Stimulated activated CD4-positive, alpha-beta T cell treated with anti-CD3 and anti-CD28 coated beads, TNF-alpha, amount 100 ng/mL, for 1 hour (primary cell): ENCODE measurements at regions not wholly inside any gene's neighbourhood (a gene's known extent, or its start where the extent isn't known, plus 50 kb on each side); places are given as distances from the start of the nearest gene placed in this dataset.

Experiments
- DNase-seq, 3 donors: peaks; one replicate each; pipeline ENCODE4 v3.0.0-alpha.2; 2020; ENCODE audit warnings: low read depth in 3 of 3, low spot score in 1 of 3

- no peak for DNase-seq
These were observed 510.6 kb upstream of the RAG2 start for GRCh38 chr11:37108436-37109285.

- DNase-seq: no peak
These were observed 509.8 kb upstream of the RAG2 start for GRCh38 chr11:37107831-37108230.

- DNase-seq: no peak
These were observed 509.4 kb upstream of the RAG2 start for GRCh38 chr11:37107415-37107814.

GRCh38 chr11:37105427-37105826, 507.4 kb upstream of the RAG2 start:
- DNase-seq: no peak

- no peak for DNase-seq
These were observed 506.3 kb upstream of the RAG2 start for GRCh38 chr11:37104380-37104779.

- no peak for DNase-seq
These were observed 502.0 kb upstream of the RAG2 start for GRCh38 chr11:37100008-37100407.

GRCh38 chr11:37092487-37092886, 494.5 kb upstream of the RAG2 start:
- no peak for DNase-seq

- DNase-seq: no peak
These were observed 491.4 kb upstream of the RAG2 start for GRCh38 chr11:37089439-37089838.

- DNase-seq: no peak
These were observed 490.5 kb upstream of the RAG2 start for GRCh38 chr11:37088573-37088910.

- DNase-seq: no peak
These were observed 489.9 kb upstream of the RAG2 start for GRCh38 chr11:37087650-37088572.

GRCh38 chr11:37078521-37078920, 480.5 kb upstream of the RAG2 start:
- no peak for DNase-seq

GRCh38 chr11:37076866-37077265, 478.8 kb upstream of the RAG2 start:
- no peak for DNase-seq

GRCh38 chr11:37072538-37073055, 474.6 kb upstream of the RAG2 start:
- no peak for DNase-seq

- no peak for DNase-seq
These were observed 452.3 kb upstream of the RAG2 start for GRCh38 chr11:37050311-37050710.

GRCh38 chr11:37040921-37041320, 442.9 kb upstream of the RAG2 start:
- no peak for DNase-seq

GRCh38 chr11:37038911-37039310, 440.9 kb upstream of the RAG2 start:
- no peak for DNase-seq

GRCh38 chr11:37026741-37027140, 428.7 kb upstream of the RAG2 start:
- DNase-seq: no peak

GRCh38 chr11:37026326-37026725, 428.3 kb upstream of the RAG2 start:
- DNase-seq: no peak

GRCh38 chr11:37006563-37006962, 408.5 kb upstream of the RAG2 start:
- no peak for DNase-seq

GRCh38 chr11:37002831-37003230, 404.8 kb upstream of the RAG2 start:
- no peak for DNase-seq

- DNase-seq: no peak
These were observed 399.6 kb upstream of the RAG2 start for GRCh38 chr11:36997656-36998055.

- DNase-seq: no peak
These were observed 398.8 kb upstream of the RAG2 start for GRCh38 chr11:36996795-36997194.
